GM06990 (cell line): ENCODE measurements at regions not wholly inside any gene's neighbourhood (a gene's known extent, or its start where the extent isn't known, plus 50 kb on each side); places are given as distances from the start of the nearest gene placed in this dataset.

ENCODE experiments used
- DNase-seq: peaks from one replicate; pipeline ENCODE4 v3.0.0-alpha.2; 2011; ENCODE audit not compliant: insufficient read length; ENCODE audit errors: extremely low read depth
- H3K27me3 ChIP-seq: replicated peaks from 2 replicates; pipeline ENCODE4 v1.6.0; 2011; ENCODE audit warnings: low read length; ENCODE audit not compliant: control insufficient read depth, insufficient read depth
- H3K36me3 ChIP-seq: 2 replicates; pipeline ENCODE4 v1.5.1; 2011; ENCODE audit warnings: low read length; ENCODE audit not compliant: control insufficient read depth, insufficient read depth
- H3K4me3 ChIP-seq: replicated peaks from 2 replicates; pipeline ENCODE4 v1.5.1; 2011; ENCODE audit warnings: low read depth, mild to moderate bottlenecking, control low read depth, low read length
- TF ChIP-seq, protein P1 (sequence below): IDR thresholded peaks from 2 replicates; pipeline ENCODE4 v1.5.1; 2011; ENCODE audit warnings: low read length, control low read depth, mild to moderate bottlenecking, inconsistent platforms; ENCODE audit not compliant: insufficient read depth, poor library complexity, severe bottlenecking

GRCh38 chr7:41872966-41873365 is 170.1 kb upstream of the INHBA start:
- Histone ChIP-seq H3K27me3 (no peaks in the 10 kb centered on the region), H3K36me3 (no peaks in the 10 kb centered on the region)
- TF ChIP-seq, protein P1, sequence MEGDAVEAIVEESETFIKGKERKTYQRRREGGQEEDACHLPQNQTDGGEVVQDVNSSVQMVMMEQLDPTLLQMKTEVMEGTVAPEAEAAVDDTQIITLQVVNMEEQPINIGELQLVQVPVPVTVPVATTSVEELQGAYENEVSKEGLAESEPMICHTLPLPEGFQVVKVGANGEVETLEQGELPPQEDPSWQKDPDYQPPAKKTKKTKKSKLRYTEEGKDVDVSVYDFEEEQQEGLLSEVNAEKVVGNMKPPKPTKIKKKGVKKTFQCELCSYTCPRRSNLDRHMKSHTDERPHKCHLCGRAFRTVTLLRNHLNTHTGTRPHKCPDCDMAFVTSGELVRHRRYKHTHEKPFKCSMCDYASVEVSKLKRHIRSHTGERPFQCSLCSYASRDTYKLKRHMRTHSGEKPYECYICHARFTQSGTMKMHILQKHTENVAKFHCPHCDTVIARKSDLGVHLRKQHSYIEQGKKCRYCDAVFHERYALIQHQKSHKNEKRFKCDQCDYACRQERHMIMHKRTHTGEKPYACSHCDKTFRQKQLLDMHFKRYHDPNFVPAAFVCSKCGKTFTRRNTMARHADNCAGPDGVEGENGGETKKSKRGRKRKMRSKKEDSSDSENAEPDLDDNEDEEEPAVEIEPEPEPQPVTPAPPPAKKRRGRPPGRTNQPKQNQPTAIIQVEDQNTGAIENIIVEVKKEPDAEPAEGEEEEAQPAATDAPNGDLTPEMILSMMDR: no peak

DNA sequence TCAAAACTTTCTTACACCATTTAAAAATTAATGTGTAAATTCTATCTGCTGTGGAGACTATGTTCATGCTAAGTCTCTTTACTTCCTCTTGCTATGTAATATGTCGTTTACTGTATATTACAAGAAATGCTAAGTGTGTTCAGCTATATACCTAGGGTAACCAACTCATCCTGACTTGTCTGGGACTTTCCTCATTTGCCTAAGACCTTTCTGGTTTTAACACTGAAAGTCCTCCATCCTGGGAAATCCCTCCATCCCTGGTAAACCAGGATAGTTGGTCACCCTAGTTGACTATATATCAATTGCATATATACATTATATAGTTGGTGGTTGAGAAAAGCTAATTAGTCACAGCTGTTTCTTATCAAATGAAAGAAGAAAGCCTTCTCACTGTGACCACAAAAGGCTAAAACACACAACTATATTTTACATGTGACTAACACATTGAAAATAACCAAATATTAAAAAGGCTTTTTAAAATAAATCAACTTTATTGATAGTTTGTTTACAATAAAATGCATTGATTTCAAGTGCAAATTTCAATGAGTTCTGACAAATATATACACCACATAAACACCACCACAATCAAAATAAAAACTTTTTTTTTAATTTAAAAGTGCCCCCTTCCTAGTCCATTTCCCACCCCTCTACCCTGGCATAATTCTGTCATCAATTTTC is 167.7 kb upstream of the INHBA start:
- no peak overlapping the region for H3K4me3 ChIP-seq
- peak; percentile 28 for DNase-seq
- H3K36me3 ChIP-seq: no peaks in the 10 kb centered on the region
- H3K27me3 ChIP-seq: no peaks in the 10 kb centered on the region
- TF ChIP-seq, protein P1: no peak

More at GRCh38 chr7:41872966-41873365, 170.1 kb upstream of the INHBA start:
- DNase-seq: no peak
- H3K4me3 ChIP-seq: no peak overlapping the region

DNA sequence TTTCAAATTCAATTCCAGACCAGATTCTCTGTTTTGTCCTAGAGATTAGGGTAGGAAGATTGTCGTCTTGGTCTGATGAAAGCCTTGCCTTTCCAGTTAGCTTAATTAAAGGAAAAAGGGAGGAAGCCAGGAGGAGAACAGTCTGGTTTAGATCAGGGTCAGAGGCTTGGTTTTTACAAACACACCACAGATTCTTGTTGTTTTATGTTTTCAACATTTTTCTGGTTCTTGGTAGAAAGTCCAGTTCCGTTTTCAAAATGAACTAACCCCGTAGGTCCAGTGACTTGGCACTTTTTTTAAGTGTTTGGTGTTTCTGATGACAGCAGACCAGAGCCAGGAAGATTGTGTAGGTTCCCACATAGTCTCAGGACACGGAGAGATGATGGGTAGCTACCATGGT is 167.1 kb upstream of the INHBA start:
- TF ChIP-seq, protein P1: no peak
- H3K36me3 ChIP-seq: no peaks in the 10 kb centered on the region
- DNase-seq: no peak
- no peaks in the 10 kb centered on the region for H3K27me3 ChIP-seq
- no peak overlapping the region for H3K4me3 ChIP-seq

DNA sequence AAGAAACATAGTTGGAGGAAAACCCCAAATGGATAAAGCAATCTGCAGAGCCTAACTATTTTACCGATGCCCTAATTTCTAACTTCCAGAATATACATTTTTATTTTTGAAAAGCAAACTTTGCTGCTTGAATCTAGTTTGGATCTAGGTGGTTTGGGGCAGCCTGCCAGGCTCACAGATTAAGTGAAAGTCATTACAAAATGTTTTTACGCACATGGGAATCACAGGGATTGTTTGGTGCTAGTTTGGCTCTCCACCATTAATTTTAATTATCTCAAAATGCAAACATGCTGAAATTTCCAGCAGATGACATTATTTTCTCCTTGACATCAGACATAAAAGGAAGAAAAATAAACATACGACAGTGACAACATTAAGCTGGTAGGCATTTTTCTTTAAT is 166.7 kb upstream of the INHBA start:
- H3K36me3 ChIP-seq: no peaks in the 10 kb centered on the region
- DNase-seq: no peak
- H3K4me3 ChIP-seq: no peak overlapping the region
- no peaks in the 10 kb centered on the region for H3K27me3 ChIP-seq
- TF ChIP-seq, protein P1: no peak

DNA sequence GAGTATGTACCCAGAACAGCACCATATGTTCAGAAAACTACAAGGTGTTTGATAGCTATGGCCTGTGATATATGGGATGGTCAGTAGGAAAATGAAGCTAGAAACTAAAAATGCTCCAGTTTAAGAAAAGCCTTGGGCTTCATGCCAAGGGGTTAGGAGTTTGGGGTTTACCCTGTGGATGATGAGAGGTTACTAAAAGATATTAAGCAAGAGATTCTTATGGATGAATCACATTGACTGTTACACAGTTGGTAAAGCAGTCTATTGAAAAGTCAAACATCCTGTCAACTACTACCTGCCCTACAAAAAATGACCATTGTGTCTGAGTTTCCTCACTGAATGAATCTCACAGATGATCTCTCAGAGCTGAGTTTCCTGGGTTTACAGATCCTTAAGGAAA is 166.2 kb upstream of the INHBA start:
- DNase-seq: no peak
- H3K36me3 ChIP-seq: no peaks in the 10 kb centered on the region
- TF ChIP-seq, protein P1: no peak
- no peak overlapping the region for H3K4me3 ChIP-seq
- no peaks in the 10 kb centered on the region for H3K27me3 ChIP-seq

GRCh38 chr7:41867639-41868280 is 164.9 kb upstream of the INHBA start:
- Histone ChIP-seq H3K27me3 (no peaks in the 10 kb centered on the region), H3K36me3 (no peaks in the 10 kb centered on the region), H3K4me3 (no peak overlapping the region)
- TF ChIP-seq, protein P1: no peak
- no peak for DNase-seq
